ENCODE measurements at regions not wholly inside any gene's neighbourhood (a gene's known extent, or its start where the extent isn't known, plus 50 kb on each side); places are given as distances from the start of the nearest gene placed in this dataset.

GRCh38 chr18:10310626-10311025, 143.8 kb upstream of the APCDD1 start:
- H3K4me1 ChIP-seq (ENCODE audit: low read depth), result no peaks in the 10 kb centered on the region
- no peak overlapping the region for H3K4me3 ChIP-seq
- no peak for DNase-seq (ENCODE audit: low read depth in 1 of 2, low spot score in 1 of 2)
- TF ChIP-seq, protein P1, sequence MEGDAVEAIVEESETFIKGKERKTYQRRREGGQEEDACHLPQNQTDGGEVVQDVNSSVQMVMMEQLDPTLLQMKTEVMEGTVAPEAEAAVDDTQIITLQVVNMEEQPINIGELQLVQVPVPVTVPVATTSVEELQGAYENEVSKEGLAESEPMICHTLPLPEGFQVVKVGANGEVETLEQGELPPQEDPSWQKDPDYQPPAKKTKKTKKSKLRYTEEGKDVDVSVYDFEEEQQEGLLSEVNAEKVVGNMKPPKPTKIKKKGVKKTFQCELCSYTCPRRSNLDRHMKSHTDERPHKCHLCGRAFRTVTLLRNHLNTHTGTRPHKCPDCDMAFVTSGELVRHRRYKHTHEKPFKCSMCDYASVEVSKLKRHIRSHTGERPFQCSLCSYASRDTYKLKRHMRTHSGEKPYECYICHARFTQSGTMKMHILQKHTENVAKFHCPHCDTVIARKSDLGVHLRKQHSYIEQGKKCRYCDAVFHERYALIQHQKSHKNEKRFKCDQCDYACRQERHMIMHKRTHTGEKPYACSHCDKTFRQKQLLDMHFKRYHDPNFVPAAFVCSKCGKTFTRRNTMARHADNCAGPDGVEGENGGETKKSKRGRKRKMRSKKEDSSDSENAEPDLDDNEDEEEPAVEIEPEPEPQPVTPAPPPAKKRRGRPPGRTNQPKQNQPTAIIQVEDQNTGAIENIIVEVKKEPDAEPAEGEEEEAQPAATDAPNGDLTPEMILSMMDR (IDR thresholded peaks at IDR 0.05; ENCODE audit: low read depth, low read length), result no peak
- no peaks in the 10 kb centered on the region for H3K27me3 ChIP-seq
- H3K9me3 ChIP-seq (ENCODE audit: low read depth), result no peaks in the 10 kb centered on the region
- no peak overlapping the region for H3K27ac ChIP-seq
- no peaks in the 10 kb centered on the region for H3K36me3 ChIP-seq

DNA sequence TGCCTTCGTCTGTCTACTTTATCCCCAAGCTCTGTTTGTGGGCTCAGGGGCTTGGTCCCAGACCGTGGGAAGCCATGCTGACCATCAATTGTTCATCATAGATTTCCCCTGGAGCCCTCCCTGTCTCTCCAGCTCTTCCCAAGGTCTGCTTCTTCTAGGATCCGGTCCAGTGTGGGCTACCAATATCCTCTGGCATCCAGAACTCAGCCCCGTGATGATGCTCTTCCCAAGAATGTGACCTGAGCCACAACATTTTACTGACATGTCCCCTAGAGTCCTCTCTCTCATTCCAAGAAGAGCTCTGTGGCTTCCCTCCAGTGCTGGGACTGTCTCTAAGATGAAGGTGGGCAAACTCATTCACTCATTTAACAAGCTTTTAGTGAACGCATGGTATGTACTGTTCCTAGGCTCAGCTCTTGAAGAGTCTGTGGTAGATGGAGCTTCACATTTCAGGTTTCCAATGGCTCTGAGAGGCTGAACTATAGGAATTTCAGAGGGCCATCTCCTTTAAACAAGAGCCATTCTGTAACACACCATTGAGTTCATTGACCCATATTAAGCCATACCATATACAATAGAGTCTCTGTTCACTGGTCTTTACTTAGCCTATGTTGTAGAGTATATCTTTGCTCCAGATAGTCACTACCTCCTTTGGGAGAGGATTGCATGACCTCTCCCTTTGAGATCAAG, 142.0 kb upstream of the APCDD1 start:
- H3K27me3 ChIP-seq, result no peaks in the 10 kb centered on the region
- TF ChIP-seq, protein P1 (IDR thresholded peaks at IDR 0.05; ENCODE audit: low read depth, low read length), result no peak

DNA sequence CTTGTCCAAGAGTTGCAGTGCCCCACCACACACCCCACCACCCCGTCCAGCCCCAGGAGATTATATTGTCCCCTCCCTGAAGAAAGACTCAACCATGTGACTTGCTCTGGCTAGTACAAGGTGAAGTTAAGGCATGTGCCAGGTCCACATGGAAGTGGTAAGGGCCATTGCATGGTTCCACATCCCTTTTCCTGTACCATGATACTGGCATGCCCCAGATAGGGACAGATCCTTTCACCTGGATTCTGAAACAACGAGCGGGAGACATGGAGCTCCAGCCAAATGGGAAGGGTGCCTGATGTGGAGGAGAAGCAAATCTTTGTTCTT, 141.5 kb upstream of the APCDD1 start:
- Histone ChIP-seq H3K9me3 (ENCODE audit: low read depth) (no peaks in the 10 kb centered on the region), H3K27ac (no peak overlapping the region), H3K4me1 (ENCODE audit: low read depth) (no peaks in the 10 kb centered on the region), H3K36me3 (no peaks in the 10 kb centered on the region), H3K27me3 (no peaks in the 10 kb centered on the region), H3K4me3 (no peak overlapping the region)
- no peak for DNase-seq (ENCODE audit: low read depth in 1 of 2, low spot score in 1 of 2)
- TF ChIP-seq, protein P1 (IDR thresholded peaks at IDR 0.05; ENCODE audit: low read depth, low read length), result no peak

More for the DNA sequence above, 142.0 kb upstream of the APCDD1 start:
- DNase-seq (ENCODE audit: low read depth in 1 of 2, low spot score in 1 of 2), result no peak
- no peaks in the 10 kb centered on the region for H3K9me3 ChIP-seq (ENCODE audit: low read depth)
- H3K27ac ChIP-seq, result no peak overlapping the region
- no peak overlapping the region for H3K4me3 ChIP-seq
- no peaks in the 10 kb centered on the region for H3K4me1 ChIP-seq (ENCODE audit: low read depth)
- no peaks in the 10 kb centered on the region for H3K36me3 ChIP-seq

DNA sequence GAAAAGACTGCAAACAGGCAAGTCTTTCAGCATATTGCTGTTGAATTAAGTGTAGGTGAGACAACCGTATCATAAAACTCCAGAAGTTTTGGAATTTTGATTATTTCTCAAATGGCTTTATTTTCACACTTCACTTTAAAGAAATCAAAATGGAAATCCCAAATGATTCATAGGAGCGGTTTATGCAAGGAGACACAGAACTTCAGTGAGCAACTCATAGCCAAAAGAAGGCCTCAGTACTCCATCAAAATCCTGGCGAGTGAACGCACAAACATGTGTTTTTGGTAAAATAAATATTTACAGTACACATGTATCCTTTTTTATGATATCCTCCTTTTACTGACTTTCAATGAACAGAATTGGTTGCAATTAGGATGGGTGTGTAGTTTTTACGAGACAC, 140.4 kb upstream of the APCDD1 start:
- Histone ChIP-seq H3K4me1 (ENCODE audit: low read depth) (no peaks in the 10 kb centered on the region), H3K36me3 (no peaks in the 10 kb centered on the region), H3K27ac (no peak overlapping the region), H3K9me3 (ENCODE audit: low read depth) (no peaks in the 10 kb centered on the region), H3K27me3 (no peaks in the 10 kb centered on the region), H3K4me3 (no peak overlapping the region)
- TF ChIP-seq, protein P1 (IDR thresholded peaks at IDR 0.05; ENCODE audit: low read depth, low read length), result no peak
- DNase-seq (ENCODE audit: low read depth in 1 of 2, low spot score in 1 of 2), result no peak

DNA sequence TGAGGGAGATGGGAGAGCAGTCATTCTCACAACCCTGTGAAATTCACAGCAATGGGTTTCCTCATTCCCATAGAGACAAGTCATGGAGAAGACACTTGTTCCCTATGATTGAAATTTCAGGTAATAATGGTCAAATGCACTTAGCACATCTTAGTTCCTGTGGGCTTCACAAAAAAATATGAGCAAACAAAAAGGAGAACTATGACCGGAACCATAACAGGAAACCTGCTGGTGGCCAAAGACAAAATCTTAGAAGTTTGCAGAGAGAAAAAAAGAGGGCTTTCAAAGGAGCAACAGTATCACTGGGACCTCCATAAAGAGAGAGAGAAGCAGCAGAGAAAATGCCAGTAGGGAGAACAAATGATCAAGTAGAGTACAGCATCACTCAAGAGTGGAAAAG, 138.9 kb upstream of the APCDD1 start:
- Histone ChIP-seq H3K27me3 (no peaks in the 10 kb centered on the region), H3K4me1 (ENCODE audit: low read depth) (no peaks in the 10 kb centered on the region), H3K36me3 (no peaks in the 10 kb centered on the region), H3K27ac (no peak overlapping the region), H3K4me3 (no peak overlapping the region), H3K9me3 (ENCODE audit: low read depth) (no peaks in the 10 kb centered on the region)
- TF ChIP-seq, protein P1 (IDR thresholded peaks at IDR 0.05; ENCODE audit: low read depth, low read length), result no peak
- no peak for DNase-seq (ENCODE audit: low read depth in 1 of 2, low spot score in 1 of 2)

Measured in cardiac muscle cell (in vitro differentiated cells and primary cell).